ENCODE measurements at regions not wholly inside any gene's neighbourhood (a gene's known extent, or its start where the extent isn't known, plus 50 kb on each side); places are given as distances from the start of the nearest gene placed in this dataset.

DNA sequence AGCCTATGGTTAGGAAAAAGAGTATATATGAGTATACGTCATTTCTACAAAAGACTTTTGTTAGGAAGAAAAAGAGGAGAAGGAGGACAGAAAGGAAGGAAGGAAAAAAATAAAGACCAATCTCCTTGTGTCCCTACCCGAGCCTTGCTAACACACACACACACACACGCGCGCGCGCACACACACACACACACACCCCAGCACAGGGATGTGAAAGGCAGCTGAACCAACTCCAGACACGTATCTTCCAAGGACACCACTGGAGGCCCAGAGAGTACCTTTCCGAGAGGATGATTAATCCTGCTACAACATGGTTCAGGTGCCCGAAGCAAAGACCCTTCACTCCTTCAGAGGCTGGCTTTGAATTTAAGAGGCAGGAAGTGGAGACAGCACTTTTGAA lies 56.9 kb upstream of the GALNT10 start:
- Mint-ChIP-seq H3K9me3 (no peaks in the 10 kb centered on the region), H3K27ac (ENCODE audit: unreplicated experiment) (no peak overlapping the region), H3K4me3 (no peak overlapping the region), H3K4me1 (no peaks in the 10 kb centered on the region), H3K27me3 (ENCODE audit: low read depth) (no peaks in the 10 kb centered on the region), H3K36me3 (ENCODE audit: low read depth) (no peaks in the 10 kb centered on the region)
- DNase-seq (ENCODE audit: low read depth, low spot score): no peak
- TF ChIP-seq, protein P1, sequence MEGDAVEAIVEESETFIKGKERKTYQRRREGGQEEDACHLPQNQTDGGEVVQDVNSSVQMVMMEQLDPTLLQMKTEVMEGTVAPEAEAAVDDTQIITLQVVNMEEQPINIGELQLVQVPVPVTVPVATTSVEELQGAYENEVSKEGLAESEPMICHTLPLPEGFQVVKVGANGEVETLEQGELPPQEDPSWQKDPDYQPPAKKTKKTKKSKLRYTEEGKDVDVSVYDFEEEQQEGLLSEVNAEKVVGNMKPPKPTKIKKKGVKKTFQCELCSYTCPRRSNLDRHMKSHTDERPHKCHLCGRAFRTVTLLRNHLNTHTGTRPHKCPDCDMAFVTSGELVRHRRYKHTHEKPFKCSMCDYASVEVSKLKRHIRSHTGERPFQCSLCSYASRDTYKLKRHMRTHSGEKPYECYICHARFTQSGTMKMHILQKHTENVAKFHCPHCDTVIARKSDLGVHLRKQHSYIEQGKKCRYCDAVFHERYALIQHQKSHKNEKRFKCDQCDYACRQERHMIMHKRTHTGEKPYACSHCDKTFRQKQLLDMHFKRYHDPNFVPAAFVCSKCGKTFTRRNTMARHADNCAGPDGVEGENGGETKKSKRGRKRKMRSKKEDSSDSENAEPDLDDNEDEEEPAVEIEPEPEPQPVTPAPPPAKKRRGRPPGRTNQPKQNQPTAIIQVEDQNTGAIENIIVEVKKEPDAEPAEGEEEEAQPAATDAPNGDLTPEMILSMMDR (conservative IDR thresholded peaks at IDR 0.05): no peak

GRCh38 chr5:154134499-154134898 lies 56.0 kb upstream of the GALNT10 start:
- Mint-ChIP-seq H3K9me3 (no peaks in the 10 kb centered on the region), H3K27ac (ENCODE audit: unreplicated experiment) (no peak overlapping the region), H3K36me3 (ENCODE audit: low read depth) (no peaks in the 10 kb centered on the region), H3K4me3 (no peak overlapping the region), H3K4me1 (no peaks in the 10 kb centered on the region), H3K27me3 (ENCODE audit: low read depth) (no peaks in the 10 kb centered on the region)
- TF ChIP-seq, protein P1 (conservative IDR thresholded peaks at IDR 0.05): no peak
- DNase-seq (ENCODE audit: low read depth, low spot score): no peak

GRCh38 chr5:154135125-154135817 lies 55.3 kb upstream of the GALNT10 start:
- DNase-seq (ENCODE audit: low read depth, low spot score): no peak
- Mint-ChIP-seq H3K4me1 (no peaks in the 10 kb centered on the region), H3K27me3 (ENCODE audit: low read depth) (no peaks in the 10 kb centered on the region), H3K4me3 (no peak overlapping the region), H3K9me3 (no peaks in the 10 kb centered on the region), H3K36me3 (ENCODE audit: low read depth) (no peaks in the 10 kb centered on the region), H3K27ac (ENCODE audit: unreplicated experiment) (no peak overlapping the region)
- TF ChIP-seq, protein P1 (conservative IDR thresholded peaks at IDR 0.05): no peak

DNA sequence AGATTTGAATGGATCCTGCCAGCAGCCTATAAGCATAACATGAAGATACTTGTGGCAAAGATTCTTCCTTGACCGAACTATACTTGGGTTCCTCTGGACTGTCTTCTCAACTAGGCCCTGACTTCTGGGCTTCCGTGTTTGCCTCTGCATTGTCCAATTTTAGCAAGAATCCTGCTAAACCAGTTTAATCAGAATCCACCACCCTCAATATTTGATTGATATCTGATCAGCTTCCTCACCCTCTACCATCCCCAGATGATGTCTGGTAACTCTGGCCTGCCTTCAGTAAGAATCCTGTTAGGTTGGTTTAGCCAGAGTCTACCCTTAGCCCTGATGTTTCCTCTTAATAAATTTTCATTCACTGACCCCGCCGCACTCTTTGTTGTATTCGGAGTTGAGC lies 54.4 kb upstream of the GALNT10 start:
- DNase-seq (ENCODE audit: low read depth, low spot score): no peak
- Mint-ChIP-seq H3K36me3 (ENCODE audit: low read depth) (no peaks in the 10 kb centered on the region), H3K27me3 (ENCODE audit: low read depth) (no peaks in the 10 kb centered on the region), H3K9me3 (no peaks in the 10 kb centered on the region), H3K4me3 (no peak overlapping the region), H3K27ac (ENCODE audit: unreplicated experiment) (peak overlapping the region; percentile 32), H3K4me1 (no peaks in the 10 kb centered on the region)
- TF ChIP-seq, protein P1 (conservative IDR thresholded peaks at IDR 0.05): no peak

DNA sequence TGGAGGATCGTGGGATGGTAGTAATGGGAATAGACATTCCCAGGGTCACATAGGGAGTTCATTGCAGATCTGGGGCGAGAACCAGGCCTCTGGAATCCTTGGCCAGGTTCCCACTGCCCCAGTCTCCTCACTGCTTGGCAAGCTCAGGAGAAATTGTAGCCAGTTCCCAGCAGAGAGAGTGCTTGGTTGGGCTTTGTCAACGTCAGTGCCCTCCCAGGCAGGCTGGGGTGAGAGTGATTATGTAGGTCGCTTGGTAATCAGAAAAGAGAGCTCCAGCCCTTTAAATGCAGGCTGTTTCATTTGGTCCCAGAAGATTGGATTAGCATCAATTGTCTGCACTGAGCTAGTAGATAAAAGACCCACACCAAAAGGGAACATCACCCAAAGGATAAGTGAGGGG lies 51.8 kb upstream of the GALNT10 start:
- no peaks in the 10 kb centered on the region for H3K36me3 Mint-ChIP-seq (ENCODE audit: low read depth)
- H3K4me1 Mint-ChIP-seq: peaks cover 5% of the 10 kb centered on the region
- H3K27ac Mint-ChIP-seq (ENCODE audit: unreplicated experiment): no peak overlapping the region
- no peak for DNase-seq (ENCODE audit: low read depth, low spot score)
- TF ChIP-seq, protein P1 (conservative IDR thresholded peaks at IDR 0.05): no peak
- H3K9me3 Mint-ChIP-seq: no peaks in the 10 kb centered on the region
- no peaks in the 10 kb centered on the region for H3K27me3 Mint-ChIP-seq (ENCODE audit: low read depth)
- H3K4me3 Mint-ChIP-seq: no peak overlapping the region
